Inferior parietal cortex (tissue), 1 donor: ENCODE measurements at regions not wholly inside any gene's neighbourhood (a gene's known extent, or its start where the extent isn't known, plus 50 kb on each side); places are given as distances from the start of the nearest gene placed in this dataset.
"Not testable (repeated sequence)": the region's sequence is repeated elsewhere in the genome, so short reads cannot be mapped to it uniquely, and the experiment has no call there.

Source experiments
- DNase-seq: peaks from one replicate; pipeline ENCODE4 v3.0.0-alpha.2; 2016; ENCODE audit errors: extremely low spot score

- DNase-seq: peak; percentile 61
Observed at GRCh38 chr4:78691971-78692821, 84.0 kb upstream of the BMP2K start.

DNA sequence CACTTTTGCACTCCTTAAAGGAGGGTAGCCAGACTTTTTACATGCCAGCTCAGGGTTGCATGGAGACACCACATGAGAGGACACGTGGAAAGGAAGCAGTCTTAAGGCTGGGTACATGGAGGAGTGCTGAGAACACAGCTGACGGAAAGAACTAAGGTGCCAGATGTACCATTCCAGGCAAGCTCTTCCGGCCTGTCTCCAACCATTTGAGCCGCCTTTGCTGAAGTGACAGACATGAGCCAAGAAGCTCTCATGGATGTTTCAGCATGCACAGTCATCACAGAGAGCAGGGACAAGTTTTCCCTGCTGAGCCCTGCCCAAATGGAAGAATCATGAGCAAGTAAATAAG, 83.4 kb upstream of the BMP2K start:
- DNase-seq: no peak

DNA sequence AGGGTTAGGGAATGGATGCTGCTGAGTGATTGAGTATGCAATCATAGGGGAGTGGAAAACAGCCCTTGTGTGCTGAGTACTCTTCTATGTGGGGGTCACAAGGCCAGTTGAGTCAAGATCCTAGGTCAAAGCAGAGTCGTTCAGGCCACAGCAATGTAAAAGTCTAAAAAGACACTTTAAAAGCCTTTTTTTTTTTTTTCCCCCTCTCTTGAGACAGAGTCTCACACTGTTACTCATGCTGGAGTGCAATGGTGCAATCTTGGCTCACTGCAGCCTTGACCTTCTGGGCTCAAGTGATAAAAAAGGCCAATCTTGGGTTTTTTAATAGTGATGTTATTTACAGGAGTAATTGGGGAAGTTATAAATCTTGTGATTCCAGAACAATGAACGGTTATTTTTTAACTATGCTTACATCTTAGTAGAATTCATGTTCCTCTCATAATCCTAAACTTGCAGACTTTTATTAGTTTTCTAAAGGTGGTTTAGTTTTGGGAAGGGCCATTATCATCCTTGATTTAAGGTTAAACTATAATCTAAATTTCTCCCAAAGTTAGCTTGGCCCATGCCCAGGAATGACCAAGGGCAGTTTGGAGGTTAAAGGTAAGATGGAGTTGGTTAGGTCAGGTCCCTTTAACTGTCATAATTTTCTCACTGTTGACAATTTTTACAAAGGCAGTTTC, 82.2 kb upstream of the BMP2K start:
- DNase-seq: no peak

DNA sequence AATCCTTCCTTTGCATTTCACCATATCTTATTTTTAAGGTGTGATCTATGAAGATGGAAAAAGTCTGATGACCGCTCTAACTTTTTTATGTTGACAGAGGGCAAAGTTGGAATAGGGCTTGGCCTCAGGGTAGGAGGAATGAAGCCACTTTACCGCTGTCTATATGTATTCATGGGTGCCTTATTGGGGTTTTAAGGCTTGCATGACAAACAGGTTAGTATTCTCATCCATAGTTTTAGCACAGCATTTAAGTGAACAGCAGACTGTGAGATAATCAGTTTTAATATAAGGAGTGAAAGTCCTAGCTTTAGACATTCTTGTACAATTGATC, 81.7 kb upstream of the BMP2K start:
- DNase-seq: no peak

DNA sequence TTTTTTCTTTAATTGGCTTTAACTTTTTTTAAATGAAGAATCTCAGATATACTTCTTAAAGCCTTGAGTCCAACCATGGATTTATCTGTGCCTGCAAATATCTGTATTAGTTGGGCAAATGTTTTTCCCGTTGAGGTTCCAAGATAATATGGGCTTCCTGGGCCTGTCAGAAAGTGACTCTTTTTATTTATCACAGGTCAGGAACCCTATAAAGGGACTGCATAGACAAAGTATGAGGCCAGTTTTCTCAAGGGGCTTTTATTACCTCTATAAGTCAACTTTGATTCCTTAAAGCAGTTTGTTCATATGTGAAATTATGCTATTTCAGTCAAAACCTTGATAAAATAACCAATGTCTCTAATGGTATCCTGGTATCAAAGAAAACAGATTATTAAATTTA, 80.2 kb upstream of the BMP2K start:
- DNase-seq: no peak

DNA sequence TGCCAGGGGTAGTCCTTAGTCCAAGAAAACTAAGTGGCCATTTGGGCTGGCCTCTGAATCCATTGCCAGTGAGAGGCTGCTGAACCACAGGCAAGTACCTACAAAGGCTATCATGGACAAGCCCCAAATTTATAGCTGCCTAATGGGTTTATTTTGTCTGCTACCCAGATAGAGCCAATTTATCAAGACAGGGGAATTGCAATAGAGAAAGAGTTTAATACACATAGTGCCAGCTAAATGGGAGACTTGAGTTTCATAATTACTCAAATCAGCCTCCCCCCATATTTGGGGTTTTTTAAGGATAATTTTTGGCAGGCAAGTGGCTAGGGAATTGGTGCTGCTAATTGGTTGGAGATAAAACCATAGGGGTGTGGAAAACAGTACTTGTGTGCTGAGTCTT, 73.1 kb upstream of the BMP2K start:
- DNase-seq: no peak

DNA sequence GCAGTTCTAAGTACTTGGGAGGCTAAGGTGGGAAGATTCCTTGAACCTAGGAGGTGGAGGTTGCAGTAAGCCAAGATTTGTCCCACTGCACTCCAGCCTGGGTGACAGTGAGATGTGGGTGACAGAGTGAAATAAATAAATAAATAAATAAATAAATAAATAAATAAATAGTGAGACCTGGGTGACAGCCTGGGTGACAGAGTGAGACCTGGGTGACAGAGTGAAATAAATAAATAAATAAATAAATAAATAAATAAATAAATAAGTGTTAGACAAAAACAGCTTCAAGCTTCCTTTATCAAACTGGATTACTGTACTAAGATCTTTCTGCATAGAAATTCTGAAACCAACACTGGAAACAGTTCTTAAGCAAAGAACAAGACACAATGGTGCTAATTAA, 71.8 kb upstream of the BMP2K start:
- DNase-seq: no peak

DNA sequence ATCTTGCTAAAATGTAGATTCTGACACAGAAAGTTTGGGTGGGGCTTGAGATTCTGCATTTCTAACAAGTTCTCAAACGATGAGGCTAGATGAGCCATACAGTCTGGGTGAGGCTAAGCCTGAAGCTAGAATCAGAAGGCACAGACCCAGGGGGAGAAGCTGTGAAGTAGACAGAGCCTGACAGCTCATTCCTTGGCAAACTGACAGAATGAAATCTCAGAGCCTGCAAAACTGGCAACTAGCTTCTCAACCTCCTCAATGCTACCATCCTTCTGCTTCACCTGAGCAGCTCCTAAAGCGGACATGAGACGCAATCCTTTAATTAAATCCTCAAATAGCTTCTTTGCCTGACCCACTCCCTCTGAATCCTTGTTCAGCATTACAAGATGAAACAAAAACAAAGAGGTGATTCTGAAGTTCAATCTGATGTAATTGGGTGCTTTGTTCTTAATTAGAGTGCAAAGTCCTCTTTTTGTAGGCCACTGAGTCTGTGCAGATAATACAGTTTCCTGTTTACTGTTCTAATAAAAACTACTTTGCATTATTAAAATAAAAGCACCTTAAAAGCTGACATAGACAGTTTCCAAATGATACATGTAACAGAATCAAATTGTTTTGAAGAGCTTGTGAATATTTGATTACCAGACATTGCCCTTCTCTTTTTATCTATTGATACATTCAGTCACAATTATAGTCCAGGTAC, 71.0 kb upstream of the BMP2K start:
- no peak for DNase-seq

DNA sequence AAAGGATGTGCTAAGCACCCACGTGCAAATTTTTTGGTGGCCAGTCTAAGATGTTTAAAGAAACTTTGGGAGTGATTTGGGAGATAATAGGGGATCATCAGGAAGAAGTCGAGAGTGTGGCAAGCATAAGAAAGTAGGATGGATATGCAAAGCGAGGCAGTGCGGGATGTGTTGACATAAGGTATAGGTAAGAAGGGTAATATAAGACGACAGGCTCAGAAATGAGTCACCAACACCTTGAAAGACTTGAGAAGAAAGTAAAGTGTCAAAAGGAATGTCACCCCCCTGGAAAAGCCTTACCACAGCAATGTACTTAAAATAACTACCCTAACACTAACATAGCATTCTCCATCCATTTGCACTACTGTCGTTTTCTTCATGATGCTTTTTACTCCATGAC, 69.8 kb upstream of the BMP2K start:
- no peak for DNase-seq

DNA sequence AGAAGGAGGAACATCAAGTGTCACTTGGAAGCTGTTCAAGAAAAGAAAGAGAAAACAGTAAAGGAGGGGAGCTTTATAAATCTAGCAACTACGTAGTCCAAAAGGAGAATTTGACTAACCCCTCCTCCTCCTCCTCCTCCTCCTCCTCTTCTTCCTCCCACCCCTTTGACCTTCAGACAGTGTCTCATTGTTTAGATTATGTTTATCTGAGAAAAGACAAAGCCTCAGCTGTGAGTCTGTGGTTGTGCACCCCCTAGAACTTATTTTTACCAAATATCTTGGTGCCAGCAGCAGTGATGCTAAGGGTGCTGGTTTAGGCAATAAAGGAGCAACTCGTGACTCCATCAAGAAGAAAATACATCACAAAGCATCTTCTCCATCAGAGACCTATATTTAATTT, 68.9 kb upstream of the BMP2K start:
- no peak for DNase-seq

DNA sequence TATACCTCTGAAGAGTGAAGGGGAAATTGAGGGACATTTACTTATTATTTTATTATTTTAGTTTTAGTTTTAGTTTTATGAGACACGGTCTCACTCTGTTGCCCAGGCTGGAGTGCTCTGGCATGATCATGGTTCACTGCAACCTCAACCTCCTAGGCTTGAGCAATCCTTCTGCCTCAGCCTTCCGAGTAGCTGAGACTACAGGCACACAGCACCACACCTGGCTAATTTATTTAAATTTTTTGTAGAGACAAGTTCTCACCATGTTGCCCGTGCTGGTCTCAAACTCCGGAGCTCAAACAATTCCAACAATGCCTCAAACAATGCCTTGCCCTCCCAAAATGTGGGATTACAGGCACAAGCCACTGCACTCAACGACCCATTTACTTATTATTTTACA, 68.4 kb upstream of the BMP2K start:
- DNase-seq: no peak

GRCh38 chr4:78710536-78710935, 65.6 kb upstream of the BMP2K start:
- DNase-seq: no peak

GRCh38 chr4:78711676-78712075, 64.5 kb upstream of the BMP2K start:
- no peak for DNase-seq

DNA sequence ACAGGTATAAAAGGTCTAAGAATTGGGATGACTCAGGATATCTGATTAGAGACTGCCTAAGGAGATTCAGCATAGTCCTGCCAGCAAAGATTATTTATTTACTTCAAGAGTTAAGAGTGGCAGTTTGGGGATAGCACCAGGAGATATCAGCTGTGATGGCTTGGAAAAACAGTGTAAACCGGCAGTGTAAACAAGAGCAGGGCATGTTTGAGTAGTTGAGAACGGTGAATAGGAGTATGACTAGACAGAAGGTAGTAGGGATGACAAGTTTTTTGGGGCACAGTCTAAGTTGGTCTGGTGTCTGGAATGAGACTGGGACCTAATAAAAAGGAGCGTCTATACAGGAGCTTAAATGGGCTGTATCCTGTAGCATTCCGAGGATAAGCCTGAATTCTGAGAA, 61.6 kb upstream of the BMP2K start:
- not testable (repeated sequence) for DNase-seq

- DNase-seq: not testable (repeated sequence)
Observed at GRCh38 chr4:78715372-78715771, 60.8 kb upstream of the BMP2K start.

DNA sequence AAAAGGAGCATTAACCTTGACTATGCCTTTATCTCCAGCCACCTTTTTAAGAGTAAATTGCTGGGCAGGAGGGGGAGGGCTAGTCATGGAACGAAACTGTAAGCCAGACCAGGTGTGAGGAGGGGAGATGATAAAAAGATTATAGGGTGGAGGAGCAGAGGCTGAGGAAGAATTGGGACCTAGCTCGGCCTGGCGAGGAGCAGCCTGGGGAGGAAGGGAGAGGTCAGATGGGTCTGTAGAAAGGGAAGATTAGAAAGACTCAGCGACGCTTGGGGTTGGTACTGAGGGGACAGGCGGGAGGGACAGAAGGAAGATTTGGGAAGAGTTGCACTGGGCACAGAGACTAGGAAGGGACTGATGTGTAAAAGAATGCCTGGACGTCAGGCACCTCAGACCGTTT, 58.4 kb upstream of the BMP2K start:
- DNase-seq: not testable (repeated sequence)

DNA sequence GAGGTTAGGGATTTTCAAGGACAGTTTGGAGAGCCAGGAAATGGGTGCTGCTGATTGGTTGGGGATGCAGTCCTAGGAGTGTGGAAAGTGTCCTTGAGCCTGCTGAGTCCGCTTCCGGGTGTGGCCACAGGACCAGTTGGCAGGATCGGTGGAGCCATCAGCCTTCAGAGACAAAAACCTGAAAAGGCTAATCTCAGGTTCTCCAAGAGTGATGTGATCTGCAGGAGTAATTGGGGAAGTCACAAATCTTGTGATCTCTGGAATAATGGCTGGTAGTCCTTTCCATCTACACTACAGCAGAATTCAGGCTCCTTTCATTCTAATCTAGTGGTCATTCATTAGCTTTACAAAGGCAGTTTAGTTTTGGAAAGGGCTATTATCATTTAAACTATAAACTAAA, 55.9 kb upstream of the BMP2K start:
- no peak for DNase-seq

GRCh38 chr4:78720994-78721677, 55.0 kb upstream of the BMP2K start:
- no peak for DNase-seq

- no peak for DNase-seq
Observed at GRCh38 chr4:78721747-78722146, 54.4 kb upstream of the BMP2K start.

DNA sequence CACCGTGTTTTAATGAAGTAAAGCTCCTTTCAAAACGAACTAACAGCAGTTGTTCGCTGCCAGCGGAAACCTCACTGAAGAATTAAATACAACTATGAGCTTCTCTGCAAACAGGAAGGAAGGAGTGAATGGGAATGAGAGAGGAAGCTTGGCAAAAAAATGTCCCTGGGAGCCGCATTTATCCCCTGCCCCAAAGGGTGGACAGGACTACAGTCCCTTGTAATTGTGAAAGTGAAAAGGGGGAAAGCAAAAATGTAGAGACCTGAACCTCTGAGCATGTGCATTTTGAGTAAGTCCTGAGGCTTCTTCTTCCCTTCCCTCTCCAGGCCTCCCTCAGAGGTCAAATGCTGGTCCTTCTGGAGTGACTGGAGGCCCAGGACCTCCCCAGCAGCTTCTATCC, 53.8 kb upstream of the BMP2K start:
- no peak for DNase-seq

DNA sequence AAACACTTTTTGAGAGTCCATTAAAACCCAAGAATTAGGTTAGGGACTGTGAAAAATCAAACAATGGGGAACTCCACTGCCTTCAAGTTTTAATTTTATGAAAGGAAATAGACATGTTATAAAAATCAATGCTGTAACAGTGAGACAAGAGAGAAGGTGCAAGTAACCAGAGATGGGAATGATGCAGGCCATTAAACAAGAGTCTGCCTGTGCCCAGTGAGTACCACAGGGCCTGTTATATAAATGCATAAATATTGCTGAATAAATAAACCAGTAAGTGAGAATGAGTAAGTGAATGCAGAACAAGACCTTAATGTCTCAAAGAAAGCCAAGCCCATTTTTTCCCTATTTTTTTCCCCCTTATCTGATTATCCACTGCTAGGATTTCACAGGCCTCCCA, 53.3 kb upstream of the BMP2K start:
- DNase-seq: no peak
